Tibial nerve (tissue), 4 donors: ENCODE measurements at regions not wholly inside any gene's neighbourhood (a gene's known extent, or its start where the extent isn't known, plus 50 kb on each side); places are given as distances from the start of the nearest gene placed in this dataset.

ENCODE experiments used
- DNase-seq, 2 donors: peaks; one replicate each; pipeline ENCODE4 v3.0.0-alpha.2; 2019; ENCODE audit warnings: low spot score in 2 of 2
- H3K27ac ChIP-seq, 4 donors: fragments of 200-600 bp; sonication (generic) in 3 of 4; one replicate each; pipeline ENCODE4 v1.5.1; 2017 to 2019; ENCODE audit warnings: mild to moderate bottlenecking in 1 of 4
- H3K27me3 ChIP-seq, 2 donors: fragments of 200-600 bp; sonication (generic) in 1 of 2; one replicate each; pipeline versions ENCODE4 v1.5.1 to v1.6.0; 2017 to 2019
- H3K36me3 ChIP-seq, 3 donors: fragments of 200-600 bp; sonication (generic); one replicate each; pipeline ENCODE4 v1.5.1; 2018 to 2019
- H3K4me1 ChIP-seq, 4 donors: fragments of 200-600 bp; sonication (generic) in 3 of 4; one replicate each; pipeline ENCODE4 v1.5.1; 2017 to 2019
- H3K4me3 ChIP-seq, 4 donors: fragments of 200-600 bp; sonication (generic) in 3 of 4; one replicate each; pipeline ENCODE4 v1.5.1; 2017 to 2019; ENCODE audit warnings: mild to moderate bottlenecking in 1 of 4, moderate library complexity in 1 of 4
- H3K9me3 ChIP-seq, 4 donors: fragments of 200-600 bp; sonication (generic) in 3 of 4; one replicate each; pipeline ENCODE4 v1.5.1; 2017 to 2019
- EP300 ChIP-seq, 2 donors: sonication (generic); formaldehyde crosslinking; IDR thresholded peaks; one replicate each; pipeline ENCODE4 v1.6.1; 2017; ENCODE audit warnings: antibody characterized with exemption in 2 of 2, mild to moderate bottlenecking in 1 of 2
- POLR2A ChIP-seq, 2 donors: fragments of 450-650 bp; IDR thresholded peaks; one replicate each; pipeline ENCODE4 v1.6.1; 2017; ENCODE audit warnings: antibody characterized with exemption in 2 of 2, mild to moderate bottlenecking in 2 of 2, moderate library complexity in 2 of 2
- WGBS, 2 donors: methylation state at CpG; one replicate each; pipeline ENCODE4 v1.1.5; 2018; 5-methylcytosine and 5-hydroxymethylcytosine counted together
- TF ChIP-seq, protein P1 (sequence below), 5 experiments: fragments of 200-600 bp in 3 of 5; fragments of 450-650 bp in 2 of 5; sonication (generic) in 3 of 5; IDR thresholded peaks; one replicate each; pipeline ENCODE4 v1.5.1; 2016 to 2019; ENCODE audit warnings: antibody characterized with exemption in 5 of 5, mild to moderate bottlenecking in 3 of 5, moderate library complexity in 2 of 5

DNA sequence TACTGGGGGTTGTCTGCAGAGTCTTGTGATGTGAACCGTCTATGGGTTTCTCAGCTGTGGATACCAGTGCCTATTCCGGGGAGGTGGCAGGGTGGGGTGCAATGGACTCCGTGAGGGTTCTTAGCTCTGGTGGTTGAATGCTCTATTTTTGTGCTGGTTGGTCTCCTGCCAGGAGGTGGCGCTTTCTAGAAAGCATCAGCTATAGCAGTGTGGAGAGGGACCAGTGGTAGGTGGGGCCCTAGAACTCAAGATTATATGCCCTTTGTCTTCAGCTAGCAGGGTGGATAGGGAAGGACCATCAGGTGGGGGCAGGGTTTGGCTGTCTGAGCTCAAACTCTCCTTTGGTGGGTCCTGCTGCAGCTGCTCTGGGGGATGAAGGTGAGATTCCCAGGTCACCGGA, 127.3 kb upstream of the PLD5 start:
- H3K27ac ChIP-seq = no peak overlapping the region
- TF ChIP-seq, protein P1, sequence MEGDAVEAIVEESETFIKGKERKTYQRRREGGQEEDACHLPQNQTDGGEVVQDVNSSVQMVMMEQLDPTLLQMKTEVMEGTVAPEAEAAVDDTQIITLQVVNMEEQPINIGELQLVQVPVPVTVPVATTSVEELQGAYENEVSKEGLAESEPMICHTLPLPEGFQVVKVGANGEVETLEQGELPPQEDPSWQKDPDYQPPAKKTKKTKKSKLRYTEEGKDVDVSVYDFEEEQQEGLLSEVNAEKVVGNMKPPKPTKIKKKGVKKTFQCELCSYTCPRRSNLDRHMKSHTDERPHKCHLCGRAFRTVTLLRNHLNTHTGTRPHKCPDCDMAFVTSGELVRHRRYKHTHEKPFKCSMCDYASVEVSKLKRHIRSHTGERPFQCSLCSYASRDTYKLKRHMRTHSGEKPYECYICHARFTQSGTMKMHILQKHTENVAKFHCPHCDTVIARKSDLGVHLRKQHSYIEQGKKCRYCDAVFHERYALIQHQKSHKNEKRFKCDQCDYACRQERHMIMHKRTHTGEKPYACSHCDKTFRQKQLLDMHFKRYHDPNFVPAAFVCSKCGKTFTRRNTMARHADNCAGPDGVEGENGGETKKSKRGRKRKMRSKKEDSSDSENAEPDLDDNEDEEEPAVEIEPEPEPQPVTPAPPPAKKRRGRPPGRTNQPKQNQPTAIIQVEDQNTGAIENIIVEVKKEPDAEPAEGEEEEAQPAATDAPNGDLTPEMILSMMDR (IDR thresholded peaks at IDR 0.05) = no peak
- TF ChIP-seq POLR2A (IDR thresholded peaks at IDR 0.05) (no peak), EP300 (IDR thresholded peaks at IDR 0.05) (no peak)
- no peaks in the 10 kb centered on the region for H3K4me1 ChIP-seq
- no peaks in the 10 kb centered on the region for H3K36me3 ChIP-seq
- 55 to 61% methylated on average over 5 of the region's 5 CpGs for WGBS, 2 donors
- no peak for DNase-seq
- no peak overlapping the region for H3K4me3 ChIP-seq
- peaks cover 0 to 3% (median 0%) of the 10 kb centered on the region in 4 donors for H3K9me3 ChIP-seq
- H3K27me3 ChIP-seq = no peaks in the 10 kb centered on the region

DNA sequence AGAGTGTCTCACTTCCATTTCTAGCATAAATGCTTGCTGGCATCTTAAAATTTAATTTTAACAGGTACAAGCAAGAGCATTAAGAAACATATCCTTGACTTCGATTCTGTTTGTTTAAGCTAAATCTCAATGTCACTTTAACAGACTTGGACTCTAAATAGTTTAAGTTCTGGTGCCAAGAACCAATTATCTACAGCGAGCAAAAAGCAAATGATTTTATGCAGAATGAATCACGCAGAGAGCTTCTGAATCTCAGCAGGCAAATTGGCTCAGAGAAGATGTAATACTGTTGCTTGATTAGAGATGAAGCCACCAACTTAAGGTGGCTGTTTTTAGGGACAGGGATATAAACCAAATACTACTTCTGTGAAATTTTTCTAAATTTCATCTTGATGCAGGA, 117.0 kb upstream of the PLD5 start:
- no peak for DNase-seq
- H3K9me3 ChIP-seq = no peaks in the 10 kb centered on the region
- 81% methylated on average over 3 of the region's 3 CpGs for WGBS, 2 donors
- no peaks in the 10 kb centered on the region for H3K36me3 ChIP-seq
- no peaks in the 10 kb centered on the region for H3K4me1 ChIP-seq
- H3K4me3 ChIP-seq = no peak overlapping the region
- H3K27ac ChIP-seq = no peak overlapping the region
- TF ChIP-seq POLR2A (IDR thresholded peaks at IDR 0.05) = no peak
- TF ChIP-seq, protein P1 (IDR thresholded peaks at IDR 0.05) = no peak
- TF ChIP-seq EP300 (IDR thresholded peaks at IDR 0.05) = no peak
- no peaks in the 10 kb centered on the region for H3K27me3 ChIP-seq

DNA sequence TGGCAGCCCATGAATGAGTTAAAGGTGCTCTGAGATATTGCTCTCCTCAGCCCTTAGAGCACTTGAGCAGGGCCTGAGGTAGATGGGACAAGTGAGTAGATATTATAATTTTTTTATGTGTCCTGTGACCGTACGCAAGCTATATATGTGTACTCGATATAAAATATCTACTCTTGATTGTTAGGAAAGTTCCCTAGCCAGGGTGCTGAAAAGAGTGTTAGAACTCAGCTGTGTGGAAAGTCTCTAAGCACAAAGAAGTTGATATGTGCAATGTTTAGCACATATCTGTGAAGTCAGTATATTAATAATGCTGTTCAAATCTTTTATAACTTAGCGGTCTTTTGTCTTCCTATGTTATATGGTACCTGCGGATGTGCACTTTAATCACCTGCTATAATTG, 114.6 kb upstream of the PLD5 start:
- H3K36me3 ChIP-seq = no peaks in the 10 kb centered on the region
- no peak for DNase-seq
- no peak overlapping the region for H3K27ac ChIP-seq
- TF ChIP-seq EP300 (IDR thresholded peaks at IDR 0.05) (no peak), POLR2A (IDR thresholded peaks at IDR 0.05) (no peak)
- TF ChIP-seq, protein P1 (IDR thresholded peaks at IDR 0.05) = no peak
- H3K9me3 ChIP-seq = no peaks in the 10 kb centered on the region
- H3K4me3 ChIP-seq = no peak overlapping the region
- H3K27me3 ChIP-seq = no peaks in the 10 kb centered on the region
- WGBS, 2 donors = 82 to 85% methylated on average over 5 of the region's 5 CpGs
- H3K4me1 ChIP-seq = no peaks in the 10 kb centered on the region

DNA sequence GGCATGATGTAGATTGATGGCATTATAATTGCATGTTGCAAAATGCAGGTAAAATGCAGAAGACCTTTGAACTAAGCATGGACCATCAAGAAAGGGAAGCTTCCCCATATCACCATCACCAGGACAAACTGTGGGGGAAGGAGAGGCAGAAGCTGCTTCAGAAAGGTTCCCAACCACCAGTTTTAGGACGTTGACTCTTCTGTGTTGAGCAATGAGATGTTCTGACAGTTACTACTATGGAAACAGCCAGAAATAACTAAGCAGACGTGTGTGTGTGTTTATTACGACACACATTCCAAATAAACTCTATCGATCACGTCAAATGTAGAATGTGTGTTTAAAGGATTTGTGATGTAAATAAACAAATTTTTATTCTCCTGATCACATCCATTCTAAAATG, 110.2 kb upstream of the PLD5 start:
- Histone ChIP-seq H3K27ac (no peak overlapping the region), H3K4me3 (no peak overlapping the region), H3K9me3 (no peaks in the 10 kb centered on the region), H3K36me3 (no peaks in the 10 kb centered on the region), H3K27me3 (no peaks in the 10 kb centered on the region), H3K4me1 (no peaks in the 10 kb centered on the region)
- WGBS, 2 donors = 83 to 85% methylated on average over 5 of the region's 5 CpGs
- TF ChIP-seq EP300 (IDR thresholded peaks at IDR 0.05) = no peak
- no peak for TF ChIP-seq POLR2A (IDR thresholded peaks at IDR 0.05)
- TF ChIP-seq, protein P1 (IDR thresholded peaks at IDR 0.05) = no peak
- DNase-seq = no peak

DNA sequence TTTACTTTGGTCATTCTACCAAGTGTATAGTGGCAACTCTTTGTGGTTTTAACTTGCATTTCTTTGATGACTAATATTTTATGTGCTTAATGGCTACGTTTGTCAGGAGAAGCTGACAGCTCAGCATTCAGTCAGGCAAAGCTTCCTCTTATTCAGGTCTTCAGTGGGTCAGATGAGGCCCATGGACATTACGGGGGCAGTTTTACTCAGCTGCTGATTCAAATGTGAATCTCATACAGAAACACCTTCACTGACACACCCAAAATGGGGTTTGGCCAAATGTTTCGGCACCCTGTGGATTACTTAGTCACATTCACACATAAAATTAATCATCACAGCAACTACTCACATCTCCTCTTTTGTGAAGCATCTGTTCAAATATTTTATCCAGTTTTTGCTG, 104.9 kb upstream of the PLD5 start:
- H3K4me1 ChIP-seq = no peaks in the 10 kb centered on the region
- TF ChIP-seq POLR2A (IDR thresholded peaks at IDR 0.05) (no peak), EP300 (IDR thresholded peaks at IDR 0.05) (no peak)
- TF ChIP-seq, protein P1 (IDR thresholded peaks at IDR 0.05) = no peak
- no peak overlapping the region for H3K27ac ChIP-seq
- H3K9me3 ChIP-seq = no peaks in the 10 kb centered on the region
- H3K27me3 ChIP-seq = no peaks in the 10 kb centered on the region
- WGBS, 2 donors = 56 to 62% methylated on average over 3 of the region's 3 CpGs
- DNase-seq = no peak
- H3K4me3 ChIP-seq = no peak overlapping the region
- H3K36me3 ChIP-seq = no peaks in the 10 kb centered on the region
